NOMO-1 (cell line): ENCODE measurements at regions not wholly inside any gene's neighbourhood (a gene's known extent, or its start where the extent isn't known, plus 50 kb on each side); places are given as distances from the start of the nearest gene placed in this dataset.

ENCODE experiments used
- DNase-seq, 2 experiments: peaks; one replicate each; lab custom pipeline; 2025; ENCODE audit not compliant: unreplicated experiment in 2 of 2; lab: John Stamatoyannopoulos, UW

GRCh38 chr1:112260699-112261098 is 135.3 kb upstream of the CTTNBP2NL start:
- no peak for DNase-seq

GRCh38 chr1:112262316-112262715 is 133.7 kb upstream of the CTTNBP2NL start:
- no peak for DNase-seq

GRCh38 chr1:112263042-112263441 is 133.0 kb upstream of the CTTNBP2NL start:
- DNase-seq = no peak

DNA sequence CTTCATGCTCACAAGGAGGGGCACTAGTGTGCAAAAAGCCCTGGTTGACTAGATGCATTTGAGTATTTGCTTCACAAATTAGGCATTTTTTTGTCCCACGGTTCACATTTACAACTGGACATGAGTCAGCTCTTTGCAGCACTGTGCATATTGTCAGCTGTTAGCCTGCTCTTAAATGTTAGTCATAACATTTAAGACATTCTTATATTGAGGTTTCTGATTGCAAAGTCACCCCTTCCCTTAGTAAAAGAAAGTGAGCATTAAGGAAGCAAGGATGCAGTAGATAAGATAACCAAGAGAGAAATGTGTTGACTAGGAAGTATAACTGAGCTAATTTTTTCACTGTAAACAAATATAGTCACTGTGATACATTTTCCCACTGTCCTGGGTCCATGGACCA is 132.6 kb upstream of the CTTNBP2NL start:
- no peak for DNase-seq

DNA sequence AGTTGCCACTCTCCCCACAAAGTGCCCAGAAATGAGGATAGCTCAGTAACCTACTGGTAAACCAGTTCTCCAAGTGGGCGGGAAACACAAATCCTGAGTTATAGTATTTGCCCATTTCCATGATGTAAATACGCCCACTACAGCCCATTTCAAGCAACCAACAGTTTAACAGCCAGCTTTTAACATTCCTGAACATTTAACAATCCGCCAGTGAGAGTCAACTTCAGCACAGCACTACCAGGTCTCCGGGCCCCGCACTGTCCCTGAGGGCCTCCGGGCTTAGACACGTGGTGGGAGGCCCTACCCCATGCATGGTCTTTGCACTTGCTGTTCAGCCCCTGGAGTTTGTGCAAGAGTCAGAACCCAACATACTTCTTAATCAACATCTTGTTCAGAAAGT is 132.0 kb upstream of the CTTNBP2NL start:
- no peak for DNase-seq

- DNase-seq = no peak
Observed at GRCh38 chr1:112264553-112264952, 131.5 kb upstream of the CTTNBP2NL start.

DNA sequence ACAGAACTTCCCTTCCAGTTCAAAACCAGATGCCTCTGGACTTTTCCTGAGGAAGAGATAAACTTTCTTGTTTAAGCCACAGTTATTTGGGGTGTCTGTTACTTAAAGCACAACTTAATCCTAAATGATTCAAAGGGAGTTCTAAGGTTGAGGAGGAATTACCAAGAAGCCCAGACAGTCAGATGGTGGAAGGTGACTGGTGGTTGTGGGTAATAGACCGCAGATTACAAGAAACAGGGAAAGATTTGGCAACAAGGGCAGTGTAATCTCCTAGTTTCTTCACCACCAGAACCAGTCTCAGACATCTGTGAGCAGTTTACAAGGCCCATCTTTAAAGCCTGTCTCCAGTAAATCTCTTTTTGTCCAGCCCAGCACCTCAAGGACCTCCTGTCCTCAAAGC is 130.1 kb upstream of the CTTNBP2NL start:
- no peak for DNase-seq

GRCh38 chr1:112267206-112267605 is 128.8 kb upstream of the CTTNBP2NL start:
- DNase-seq = no peak

GRCh38 chr1:112267929-112268328 is 128.1 kb upstream of the CTTNBP2NL start:
- DNase-seq = no peak

GRCh38 chr1:112268408-112268807 is 127.6 kb upstream of the CTTNBP2NL start:
- no peak for DNase-seq

- DNase-seq = no peak
Observed at GRCh38 chr1:112271270-112271669, 124.7 kb upstream of the CTTNBP2NL start.

- no peak for DNase-seq
Observed at GRCh38 chr1:112272101-112272772, 123.8 kb upstream of the CTTNBP2NL start.

GRCh38 chr1:112284796-112285195 is 111.2 kb upstream of the CTTNBP2NL start:
- DNase-seq = no peak

- no peak for DNase-seq
Observed at GRCh38 chr1:112285316-112285715, 110.7 kb upstream of the CTTNBP2NL start.

DNA sequence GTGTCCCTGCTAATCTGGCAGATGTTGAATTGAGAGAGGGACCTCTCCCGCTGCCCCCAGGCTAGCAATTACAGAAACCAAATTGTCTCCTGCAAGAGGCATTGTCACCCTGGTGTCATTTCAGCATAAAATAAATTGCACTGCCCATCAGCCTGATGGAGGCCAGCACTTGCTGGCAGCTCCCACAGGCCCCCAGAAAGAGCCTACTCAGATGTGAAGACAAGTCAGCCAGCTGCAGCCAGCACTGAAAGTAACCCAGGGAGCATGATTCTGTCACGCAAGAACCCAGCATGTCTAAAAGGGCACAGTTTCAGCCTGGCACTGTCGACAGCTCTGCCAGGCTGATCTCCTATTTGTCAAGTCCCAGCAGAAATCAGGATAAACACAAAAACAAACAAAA is 110.3 kb upstream of the CTTNBP2NL start:
- no peak for DNase-seq

GRCh38 chr1:112296908-112297307 is 99.1 kb upstream of the CTTNBP2NL start:
- DNase-seq = no peak

- no peak for DNase-seq
Observed at GRCh38 chr1:112297536-112297935, 98.5 kb upstream of the CTTNBP2NL start.

GRCh38 chr1:112298558-112298957 is 97.5 kb upstream of the CTTNBP2NL start:
- DNase-seq = no peak

- DNase-seq = no peak
Observed at GRCh38 chr1:112304126-112304525, 91.9 kb upstream of the CTTNBP2NL start.

GRCh38 chr1:112304612-112305011 is 91.4 kb upstream of the CTTNBP2NL start:
- no peak for DNase-seq

- DNase-seq = no peak
Observed at GRCh38 chr1:112307930-112308591, 88.0 kb upstream of the CTTNBP2NL start.

GRCh38 chr1:112308716-112309115 is 87.3 kb upstream of the CTTNBP2NL start:
- no peak for DNase-seq

GRCh38 chr1:112309499-112309898 is 86.5 kb upstream of the CTTNBP2NL start:
- no peak for DNase-seq
